Right forelimb (tissue), 1 donor: ENCODE measurements at regions not wholly inside any gene's neighbourhood (a gene's known extent, or its start where the extent isn't known, plus 50 kb on each side); places are given as distances from the start of the nearest gene placed in this dataset.

Experiments
- DNase-seq: peaks from one replicate; pipeline ENCODE4 v3.0.0-alpha.2; 2018

DNA sequence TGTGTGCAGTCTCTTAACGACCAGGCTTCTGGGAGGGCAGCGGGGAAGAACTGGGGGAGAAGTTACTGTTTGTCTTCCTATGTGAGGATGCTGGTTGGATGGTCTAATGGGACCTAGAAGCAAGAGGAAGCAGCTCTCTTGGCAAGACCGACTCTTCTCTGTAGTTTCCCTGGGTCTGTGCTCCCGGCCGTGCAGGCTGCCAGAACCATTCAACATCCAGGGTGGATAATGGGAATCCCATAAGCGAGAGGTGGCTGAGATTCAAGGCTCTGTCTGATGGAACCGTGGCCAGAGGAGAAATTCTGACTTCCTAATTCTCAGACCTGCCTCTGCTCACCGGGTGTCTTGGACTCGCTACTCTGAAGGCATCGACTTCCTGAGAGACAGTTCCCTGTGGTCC lies 561.0 kb upstream of the TBX3 start:
- peak; percentile 82 for DNase-seq

DNA sequence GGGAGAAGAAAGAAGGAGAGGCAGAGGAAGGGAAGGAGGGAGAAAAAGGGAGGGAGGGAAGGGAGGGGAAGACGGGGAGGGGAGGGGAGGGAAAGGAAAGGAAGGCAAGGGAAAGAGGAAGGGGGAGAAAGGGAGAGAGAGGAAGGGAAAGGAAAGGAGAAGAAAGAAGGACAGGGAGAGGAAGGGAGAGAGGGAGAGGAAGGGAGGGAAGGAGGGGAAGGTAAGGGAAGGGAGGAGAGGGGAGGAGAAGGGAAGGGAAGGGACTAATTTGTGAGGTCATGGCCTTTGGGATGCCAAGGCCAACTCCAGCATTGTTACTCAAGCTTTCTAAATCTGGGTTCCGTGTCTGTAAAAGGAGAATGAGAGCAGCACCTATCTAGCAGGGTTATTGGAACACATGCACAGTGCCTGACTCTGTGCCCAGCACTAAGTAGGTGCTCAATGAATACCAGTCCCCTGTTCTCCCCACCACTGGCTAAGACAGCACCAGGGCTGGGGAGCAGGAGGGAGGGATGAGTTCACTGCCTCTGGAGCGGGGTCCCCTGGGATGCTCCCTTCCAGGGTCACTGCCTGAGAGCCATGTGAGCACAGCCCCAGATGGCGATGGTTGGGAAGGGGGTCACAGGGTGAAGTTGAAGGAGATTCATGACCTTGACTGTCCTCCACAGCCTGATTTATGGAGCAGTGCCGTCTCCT lies 560.1 kb upstream of the TBX3 start:
- DNase-seq: no peak

DNA sequence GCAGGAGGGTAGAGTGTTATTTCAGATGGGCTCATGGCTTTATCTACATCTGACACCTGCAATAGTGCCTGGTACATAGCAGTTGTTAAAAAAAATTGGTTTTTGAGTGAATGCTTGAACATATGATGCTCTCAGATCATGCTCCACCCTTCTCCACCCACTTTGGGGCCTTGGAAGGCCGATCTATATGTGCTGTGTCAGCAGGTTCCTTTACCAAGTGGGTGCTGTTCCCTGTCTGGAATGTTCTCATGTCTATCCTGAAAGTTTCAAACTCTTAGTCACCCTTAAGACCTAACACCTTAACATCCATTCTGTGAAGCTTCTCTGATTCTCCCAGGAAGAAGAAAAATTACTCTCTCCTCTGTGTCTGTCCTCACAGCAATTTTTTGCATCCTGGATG lies 556.3 kb upstream of the TBX3 start:
- DNase-seq: no peak

DNA sequence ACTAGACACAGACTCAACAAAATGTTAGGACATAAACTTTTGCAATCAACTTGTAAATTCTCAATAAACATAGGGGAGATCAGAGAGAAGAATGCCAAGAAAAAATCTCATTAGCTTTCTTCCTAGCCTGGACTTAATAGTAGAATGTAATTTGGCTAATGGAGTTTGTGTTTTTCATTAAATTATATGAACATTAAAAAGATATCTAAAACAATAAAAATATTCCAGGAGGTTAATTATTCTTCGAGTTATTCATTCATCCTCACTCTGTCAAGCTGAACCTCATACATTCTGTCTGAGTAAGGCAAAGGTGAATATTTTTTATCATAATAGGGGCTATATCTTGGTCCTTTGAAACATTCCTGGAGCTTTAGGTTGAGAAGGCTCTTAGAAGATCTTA lies 551.9 kb upstream of the TBX3 start:
- DNase-seq: no peak

DNA sequence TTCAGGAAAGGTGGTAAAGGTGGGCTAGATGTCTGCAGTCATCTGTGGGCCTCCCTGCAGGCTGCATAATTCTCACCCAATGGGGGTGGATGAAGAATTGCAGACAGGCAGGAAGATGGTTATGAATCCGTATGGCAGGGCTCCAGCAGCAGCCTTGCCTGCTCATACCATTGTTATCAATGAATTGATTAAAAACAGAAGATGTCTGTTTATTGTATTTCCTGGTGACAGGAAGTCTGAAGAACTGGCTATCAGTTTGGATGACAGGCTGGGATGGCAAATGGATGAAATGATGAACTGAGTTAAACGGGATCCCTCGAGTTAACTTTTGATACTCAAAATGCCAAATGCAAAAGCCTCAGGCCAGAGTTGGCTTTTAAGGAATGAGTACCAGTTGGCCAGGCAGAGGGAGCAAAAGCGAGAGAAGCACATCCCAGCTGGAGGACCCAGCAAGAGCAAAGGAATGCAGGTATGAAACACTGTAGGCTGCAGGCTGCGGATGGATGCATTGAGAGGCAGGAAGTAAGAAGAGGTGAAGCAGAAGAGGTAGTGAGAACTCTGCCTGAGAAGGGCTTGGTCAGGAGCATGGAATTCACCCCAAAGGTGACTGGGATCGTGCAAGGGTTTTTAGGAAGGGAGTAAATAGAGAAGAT lies 550.0 kb upstream of the TBX3 start:
- no peak for DNase-seq

DNA sequence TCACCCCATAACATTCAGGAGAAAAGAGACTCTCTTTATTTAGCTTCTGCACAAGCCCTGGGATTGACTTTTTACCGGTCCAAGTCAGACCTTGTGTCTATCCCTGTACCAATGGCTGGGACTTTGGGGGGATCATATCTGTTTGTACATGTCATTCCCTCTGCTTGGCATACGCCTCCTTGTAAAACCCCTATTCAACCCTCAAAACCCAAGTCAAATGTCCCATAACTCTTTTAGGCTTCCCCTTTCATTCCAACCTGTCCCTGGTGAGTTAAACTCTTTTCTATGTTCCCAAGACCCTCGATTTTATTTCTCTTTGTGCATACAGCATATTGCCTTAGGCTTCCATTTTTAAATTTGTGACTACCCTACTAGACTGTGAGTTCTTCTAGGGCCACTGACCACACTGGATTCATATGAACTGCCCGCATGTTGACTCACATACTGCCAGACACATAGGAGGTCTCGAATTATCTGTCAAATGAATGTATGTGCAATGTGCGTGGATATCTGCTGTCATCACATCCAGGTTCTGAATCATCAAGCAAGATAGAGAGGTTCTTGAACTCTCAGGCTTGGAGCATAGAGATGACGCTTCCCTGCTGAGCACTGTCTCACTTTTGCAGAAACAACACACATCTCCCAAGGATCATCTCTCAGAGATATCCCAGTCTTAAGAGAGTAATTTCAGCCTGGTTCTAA lies 548.6 kb upstream of the TBX3 start:
- no peak for DNase-seq

DNA sequence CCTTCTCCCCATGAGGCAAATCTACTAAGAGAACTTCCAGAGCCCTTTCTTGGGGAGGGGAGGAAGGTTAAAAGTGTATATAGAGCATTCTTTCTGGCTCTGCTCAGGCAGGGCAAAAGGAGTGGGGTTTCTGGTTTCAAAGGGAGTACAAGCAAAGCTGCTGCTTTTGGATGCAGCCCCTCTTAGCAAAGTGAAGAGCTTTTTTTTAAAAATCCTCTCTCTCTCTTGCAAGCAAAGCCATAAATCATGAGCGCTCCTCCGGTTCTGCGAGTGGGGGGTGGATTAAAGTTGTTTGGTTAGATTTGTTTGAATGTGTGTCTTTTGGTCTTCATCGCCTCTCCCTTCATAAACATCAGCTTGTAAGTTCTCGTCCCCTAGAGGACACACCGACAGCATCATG lies 546.6 kb upstream of the TBX3 start:
- DNase-seq: no peak

DNA sequence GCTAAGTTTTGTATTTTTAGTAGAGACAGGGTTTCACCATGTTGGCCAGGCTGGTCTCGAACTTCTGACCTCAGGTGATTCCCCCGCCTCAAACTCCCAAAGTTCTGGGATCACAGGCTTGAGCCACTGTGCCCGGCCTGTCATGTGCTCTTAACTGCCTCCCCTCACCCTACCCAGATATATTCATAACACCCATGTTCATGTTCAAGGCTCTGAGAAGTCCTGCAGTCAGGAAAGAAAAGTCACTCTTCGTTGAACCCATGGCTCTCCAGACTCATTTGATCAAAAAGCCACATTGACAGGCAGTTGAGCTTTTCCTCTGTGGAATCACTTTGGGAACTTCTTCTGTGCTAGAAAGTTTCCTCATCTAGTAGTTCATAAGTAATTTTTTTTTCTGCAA lies 545.5 kb upstream of the TBX3 start:
- DNase-seq: no peak

DNA sequence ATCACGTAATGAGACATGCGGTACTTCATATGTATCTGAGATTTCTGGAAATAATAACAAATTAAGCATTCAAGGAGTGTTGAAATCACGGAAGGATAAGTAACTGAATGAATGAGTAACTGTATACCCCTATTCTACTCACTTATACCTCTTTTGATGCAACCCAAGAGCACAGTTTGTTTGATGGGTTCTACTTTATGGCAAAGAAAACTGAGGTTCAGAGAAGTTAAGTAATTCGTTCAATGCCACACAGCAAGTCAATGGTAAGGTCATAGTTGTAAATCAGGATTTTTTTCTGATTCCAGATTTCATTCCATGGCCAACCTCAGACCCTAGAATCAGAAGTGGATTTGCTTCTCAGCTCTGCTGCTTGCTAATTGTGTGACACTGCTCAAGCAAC lies 544.5 kb upstream of the TBX3 start:
- DNase-seq: no peak

DNA sequence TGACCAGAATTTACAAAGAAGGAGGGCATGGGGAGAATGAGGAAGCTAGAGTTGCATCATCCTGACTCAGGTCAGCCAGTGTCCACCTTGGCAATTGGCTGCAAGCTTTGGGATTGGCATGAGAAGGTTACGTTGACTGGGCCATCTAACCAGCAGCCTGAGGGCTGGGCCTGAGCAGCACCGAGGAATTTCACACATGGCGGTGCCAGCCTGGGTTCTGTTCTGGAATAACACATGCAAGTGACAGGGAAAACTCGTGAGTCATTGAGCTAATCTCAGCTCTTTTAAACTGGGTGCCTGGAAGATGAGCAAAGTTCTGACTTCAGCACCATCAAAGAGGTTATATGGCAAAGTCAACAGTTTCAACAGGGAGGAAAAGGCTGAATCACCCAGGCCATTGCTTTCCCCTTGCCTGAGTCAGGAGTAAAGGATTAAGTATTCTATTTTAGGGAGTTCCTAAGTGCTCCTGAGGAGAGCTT lies 543.2 kb upstream of the TBX3 start:
- no peak for DNase-seq

DNA sequence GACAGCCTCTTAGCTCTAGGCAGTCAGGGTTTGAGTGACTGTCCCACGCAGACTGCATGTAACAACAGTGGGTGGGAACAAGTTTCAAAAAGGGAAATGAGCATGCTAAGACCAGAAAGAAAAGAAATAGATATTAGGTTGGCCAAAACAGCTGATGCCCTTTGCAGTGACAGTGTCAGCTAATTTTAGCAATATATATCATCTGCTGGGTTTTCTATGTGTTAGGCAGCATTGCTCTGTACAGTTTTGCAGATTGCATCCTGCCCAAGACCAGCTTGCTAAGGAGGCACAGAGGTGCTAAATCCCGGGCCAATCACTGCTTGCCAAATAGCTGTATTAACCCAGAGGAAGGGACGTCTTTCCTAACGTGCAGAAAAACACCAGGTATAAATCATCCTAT lies 541.9 kb upstream of the TBX3 start:
- DNase-seq: no peak

DNA sequence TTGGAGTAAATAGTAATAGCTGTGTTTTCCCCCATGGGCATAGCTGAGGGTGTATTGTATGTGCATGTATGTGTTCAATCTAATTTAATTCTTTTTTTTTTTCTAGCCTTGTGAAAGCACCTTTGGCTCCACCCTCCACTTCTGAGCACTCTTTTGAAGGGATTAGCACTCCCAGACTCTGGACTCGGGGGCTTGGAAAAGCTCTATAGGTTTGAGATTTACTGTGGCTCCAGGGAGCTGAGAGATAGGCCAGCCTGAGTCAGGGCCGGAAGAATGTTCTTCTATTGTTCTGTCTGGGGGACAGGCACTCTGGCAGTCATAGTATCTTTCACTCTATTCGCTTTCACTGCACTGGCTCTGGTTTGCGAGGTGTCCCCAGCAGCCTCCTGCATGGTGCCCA lies 540.0 kb upstream of the TBX3 start:
- no peak for DNase-seq

DNA sequence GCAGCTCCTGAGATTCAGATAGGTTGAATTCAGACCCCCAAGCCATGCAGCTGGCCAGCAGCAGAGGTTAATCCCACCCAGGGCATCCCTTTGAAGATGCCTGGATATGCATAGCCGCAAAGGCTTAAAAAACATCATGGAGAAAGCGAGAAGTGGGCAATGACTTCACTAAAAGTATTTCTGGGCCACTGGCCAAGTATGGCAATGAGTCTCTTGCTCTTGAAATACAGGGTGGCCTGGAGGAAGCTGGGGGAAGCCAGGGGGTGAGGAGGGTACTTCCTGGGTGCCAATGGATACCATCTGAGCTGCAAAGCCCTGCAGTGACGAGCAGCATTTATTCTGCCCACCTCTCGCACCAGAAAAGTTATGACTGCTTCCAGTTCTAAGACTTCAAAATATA lies 539.3 kb upstream of the TBX3 start:
- no peak for DNase-seq

DNA sequence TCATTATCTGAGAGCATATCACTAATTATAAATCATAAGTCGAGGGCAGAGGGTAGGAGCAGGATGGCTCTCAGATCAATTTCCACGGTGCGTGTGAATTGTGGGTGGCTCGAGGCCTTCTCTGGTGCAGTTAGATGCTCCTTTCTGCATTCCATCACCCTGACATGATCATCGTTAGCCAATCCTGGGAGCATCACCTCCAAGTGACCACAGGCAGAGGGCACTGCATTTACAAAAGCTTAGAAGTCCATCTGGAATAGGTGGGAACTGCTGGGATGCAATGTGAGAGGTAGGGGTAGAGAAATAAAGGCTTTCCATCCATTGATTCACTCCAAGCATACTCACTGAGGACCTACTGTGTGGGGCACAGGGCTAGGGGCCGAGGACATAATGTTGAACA lies 538.2 kb upstream of the TBX3 start:
- DNase-seq: no peak

DNA sequence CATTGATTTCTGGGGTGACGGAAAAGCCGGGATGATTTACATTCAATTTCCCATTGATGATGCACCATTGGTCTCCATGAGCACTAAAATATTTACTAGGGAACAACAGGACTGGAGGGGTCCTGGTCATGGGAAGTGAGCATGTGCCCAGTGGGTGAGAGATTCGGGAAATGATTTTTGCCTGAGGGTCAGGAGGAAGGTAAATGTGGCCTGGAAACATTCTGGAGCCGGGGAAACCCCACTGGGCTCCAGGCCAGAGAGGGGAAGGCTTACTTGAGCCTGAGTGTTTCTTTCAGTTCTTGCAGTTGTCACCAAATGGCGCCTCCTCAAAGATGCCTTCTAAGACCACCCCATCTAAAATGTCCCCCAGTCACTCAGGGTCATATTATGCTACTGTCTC lies 532.3 kb upstream of the TBX3 start:
- DNase-seq: no peak

DNA sequence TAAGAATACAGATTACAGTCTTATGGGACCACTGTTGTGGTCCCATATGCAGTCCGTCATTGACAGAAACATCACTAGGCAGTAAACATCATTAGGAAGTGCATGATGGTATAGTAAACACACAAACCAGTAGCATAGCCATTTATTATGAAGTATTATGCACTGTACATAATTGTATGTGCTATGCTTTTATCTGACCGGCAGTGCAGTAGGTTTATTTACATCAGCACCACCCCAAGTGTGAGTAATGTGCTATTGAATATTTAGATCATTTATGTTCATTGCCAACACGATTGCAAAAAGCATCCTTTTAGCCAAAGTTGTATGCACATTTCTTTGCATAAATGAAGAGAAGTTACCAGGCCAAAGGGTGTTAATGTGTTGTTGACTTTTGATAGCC lies 531.6 kb upstream of the TBX3 start:
- no peak for DNase-seq

DNA sequence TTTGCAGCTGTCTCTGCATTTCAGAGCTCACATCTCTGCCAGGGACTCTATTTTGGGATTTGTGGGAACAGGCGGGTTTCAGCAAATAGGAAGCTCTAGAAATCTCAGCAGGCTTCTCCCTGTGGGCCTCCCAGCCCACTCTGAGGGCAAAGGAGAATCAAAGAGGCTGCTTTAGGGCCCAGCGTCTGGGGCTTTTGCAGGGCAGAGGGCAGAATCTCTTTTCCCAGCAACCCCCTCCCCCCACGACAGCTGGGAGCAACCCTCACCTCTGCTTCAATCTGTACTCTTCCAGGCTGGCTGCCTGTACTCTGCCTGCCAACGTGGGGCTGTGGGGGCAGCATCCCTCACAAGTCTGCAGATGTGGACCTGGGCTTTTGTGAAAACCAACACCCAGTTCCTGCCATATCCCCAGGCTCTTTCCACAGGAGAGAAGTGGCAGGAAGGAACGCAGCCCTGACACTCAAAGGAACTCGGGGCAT lies 529.6 kb upstream of the TBX3 start:
- peak; percentile 65 for DNase-seq

DNA sequence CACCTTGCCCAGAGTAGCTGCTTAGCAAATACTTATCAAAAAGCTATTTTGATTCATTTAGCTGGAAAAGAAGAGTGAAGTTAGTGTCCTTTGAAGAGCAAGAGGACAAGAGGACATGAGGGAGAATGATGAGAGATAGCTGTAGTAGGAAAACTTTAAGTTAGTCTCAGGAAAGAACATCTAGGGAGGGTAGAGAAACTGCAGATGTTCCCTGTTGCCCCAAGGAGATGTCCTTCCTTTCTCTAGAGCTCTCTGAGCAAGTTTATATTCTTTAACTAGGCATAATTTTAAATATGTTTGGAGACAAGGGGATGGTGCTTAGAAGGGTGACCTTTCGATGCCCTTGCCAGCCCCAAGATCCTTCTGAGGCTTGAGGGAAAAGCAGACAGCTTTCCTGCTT lies 529.1 kb upstream of the TBX3 start:
- DNase-seq: no peak

DNA sequence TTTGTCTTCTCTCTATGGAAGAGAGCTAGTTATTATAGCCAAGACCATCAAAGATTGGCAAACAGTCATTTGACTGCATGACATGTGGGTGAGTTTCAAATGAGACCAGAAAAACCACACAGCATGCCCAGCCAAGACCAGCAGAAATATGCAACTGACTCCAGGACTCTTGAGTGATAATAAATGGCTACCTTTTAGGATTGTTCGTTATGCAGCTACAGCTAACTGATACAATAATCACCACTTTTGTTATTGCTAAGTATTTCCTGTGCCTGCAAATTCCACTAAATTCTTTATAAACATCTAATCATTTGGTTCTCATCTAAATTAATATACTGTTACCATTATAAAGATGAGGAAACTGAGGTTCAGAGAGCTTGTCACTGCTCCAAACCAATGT lies 528.4 kb upstream of the TBX3 start:
- no peak for DNase-seq

DNA sequence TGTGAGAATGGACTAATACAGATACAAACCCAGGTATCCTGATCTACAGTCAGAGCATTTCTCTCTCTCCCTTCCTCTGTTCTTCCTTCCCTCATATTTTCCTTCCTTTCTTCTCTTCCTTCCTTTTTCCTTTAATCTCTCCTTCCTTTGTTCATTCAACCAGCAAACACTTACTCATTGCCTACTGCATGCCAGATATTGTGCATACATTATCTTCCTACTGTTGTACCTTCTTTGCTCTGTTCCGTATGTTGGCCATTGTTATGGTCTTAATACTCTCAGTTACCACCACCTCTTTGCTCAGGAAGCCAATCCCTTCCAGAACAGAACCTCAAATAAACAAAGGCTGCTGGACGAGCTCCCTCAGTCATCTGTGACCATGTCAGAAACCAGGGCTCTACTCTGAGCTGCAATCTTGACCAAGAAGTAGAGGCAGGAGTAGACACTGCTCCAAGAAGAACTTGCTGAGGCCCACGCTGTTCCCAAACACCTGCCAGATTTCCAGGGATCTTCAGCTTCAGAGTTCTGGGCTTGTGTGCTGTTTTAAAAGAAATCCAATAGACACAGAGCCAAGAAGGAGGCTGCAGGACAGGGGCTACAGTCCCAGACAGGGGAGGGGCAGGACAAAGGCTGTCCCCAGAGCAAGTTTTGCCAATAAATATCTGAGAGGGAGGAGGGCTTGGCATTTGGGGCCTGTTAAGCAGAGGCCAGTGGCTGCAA lies 526.7 kb upstream of the TBX3 start:
- DNase-seq: no peak

DNA sequence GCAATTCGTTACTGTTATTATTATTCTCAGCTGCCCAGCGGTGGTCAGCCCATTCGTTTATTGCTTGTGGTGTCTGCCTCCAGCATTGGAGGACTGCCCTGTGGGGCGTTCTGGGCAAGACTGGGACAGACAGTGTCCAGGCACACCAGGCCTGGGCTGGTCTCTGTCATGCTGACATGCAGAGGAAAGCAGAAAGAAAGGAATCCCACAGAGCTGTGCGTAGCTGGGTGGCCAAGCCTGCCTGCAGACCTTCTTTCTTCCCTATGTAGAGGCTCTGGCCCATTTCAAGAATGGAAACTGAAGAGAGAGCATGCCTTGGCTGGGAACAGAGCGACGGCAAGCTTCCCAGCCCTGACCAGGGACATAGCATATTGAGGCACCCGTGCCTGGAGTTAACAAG lies 525.3 kb upstream of the TBX3 start:
- no peak for DNase-seq

DNA sequence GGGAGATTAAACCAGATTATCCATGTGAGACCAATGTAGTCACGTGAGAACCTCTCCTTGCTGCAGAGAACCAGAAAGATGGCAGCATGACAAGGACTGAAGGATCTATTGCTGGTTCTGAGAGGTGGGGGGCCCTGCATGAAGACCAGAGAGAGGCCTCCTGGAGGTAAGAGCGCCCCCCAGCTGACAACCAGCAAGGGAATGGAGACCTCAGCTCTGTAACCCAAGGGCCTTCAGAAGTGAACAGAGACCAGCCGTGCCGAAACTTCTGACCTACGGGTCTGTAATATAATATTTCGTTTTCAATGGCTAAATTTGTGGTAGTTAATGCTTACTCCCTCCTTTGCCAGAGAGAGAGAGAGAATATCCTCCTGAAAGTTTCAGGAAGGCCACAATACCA lies 524.1 kb upstream of the TBX3 start:
- DNase-seq: no peak

DNA sequence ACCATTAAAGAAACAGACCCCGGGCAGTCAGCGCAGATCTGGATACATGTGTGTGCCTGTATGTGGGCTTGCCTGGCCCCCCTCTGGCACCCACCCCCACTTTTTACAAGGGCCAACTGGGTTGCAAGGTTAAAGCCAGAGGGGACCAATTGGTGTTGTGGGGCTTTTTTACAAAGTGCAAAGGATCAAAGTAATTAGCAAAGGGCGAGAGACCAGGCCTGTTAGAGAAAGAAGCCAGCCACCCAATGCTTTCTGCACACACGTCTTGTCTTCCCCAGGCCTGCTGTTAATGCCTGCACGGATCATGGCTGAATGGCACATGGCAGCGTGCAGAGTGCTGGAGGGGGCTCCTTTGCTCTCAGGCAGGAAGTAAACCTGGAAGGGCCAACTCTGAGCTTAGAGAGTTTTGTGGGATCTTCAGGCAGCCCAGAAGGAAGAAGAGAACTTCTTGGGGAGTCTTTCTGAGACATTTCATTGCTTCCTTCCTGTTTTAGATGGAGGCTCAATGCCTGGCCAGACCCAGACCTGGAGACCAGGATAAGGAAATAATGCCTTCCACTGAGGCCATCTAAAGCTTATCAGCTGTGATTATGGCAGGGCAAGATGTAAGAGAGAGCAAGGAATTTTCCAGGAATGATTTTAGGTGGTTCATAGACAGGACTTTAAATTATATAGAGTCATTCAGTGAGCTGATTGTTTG lies 523.4 kb upstream of the TBX3 start:
- no peak for DNase-seq
